ENCODE measurements at regions not wholly inside any gene's neighbourhood (a gene's known extent, or its start where the extent isn't known, plus 50 kb on each side); places are given as distances from the start of the nearest gene placed in this dataset.

- no peak for DNase-seq
These were observed 53.5 kb upstream of the TSHZ3 start for GRCh38 chr19:31402529-31403316.

GRCh38 chr19:31406106-31406505 is 56.9 kb upstream of the TSHZ3 start:
- DNase-seq, result no peak

GRCh38 chr19:31408460-31409124 is 59.4 kb upstream of the TSHZ3 start:
- DNase-seq, result no peak

GRCh38 chr19:31413353-31413752 is 64.1 kb upstream of the TSHZ3 start:
- no peak for DNase-seq

- no peak for DNase-seq
These were observed 66.1 kb upstream of the TSHZ3 start for GRCh38 chr19:31415322-31415721.

GRCh38 chr19:31416548-31416947 is 67.3 kb upstream of the TSHZ3 start:
- no peak for DNase-seq

GRCh38 chr19:31418055-31418454 is 68.8 kb upstream of the TSHZ3 start:
- no peak for DNase-seq

GRCh38 chr19:31418692-31419430 is 69.6 kb upstream of the TSHZ3 start:
- DNase-seq, result no peak

GRCh38 chr19:31419871-31420445 is 70.7 kb upstream of the TSHZ3 start:
- no peak for DNase-seq

GRCh38 chr19:31421082-31421481 is 71.8 kb upstream of the TSHZ3 start:
- no peak for DNase-seq

- no peak for DNase-seq
These were observed 72.6 kb upstream of the TSHZ3 start for GRCh38 chr19:31421856-31422255.

GRCh38 chr19:31423896-31424295 is 74.7 kb upstream of the TSHZ3 start:
- DNase-seq, result no peak

- DNase-seq, result no peak
These were observed 75.8 kb upstream of the TSHZ3 start for GRCh38 chr19:31424861-31425620.

- no peak for DNase-seq
These were observed 78.6 kb upstream of the TSHZ3 start for GRCh38 chr19:31427857-31428256.

GRCh38 chr19:31430381-31430780 is 81.1 kb upstream of the TSHZ3 start:
- DNase-seq, result no peak

GRCh38 chr19:31432201-31432810 is 83.1 kb upstream of the TSHZ3 start:
- no peak for DNase-seq

- no peak for DNase-seq
These were observed 87.0 kb upstream of the TSHZ3 start for GRCh38 chr19:31436121-31436776.

GRCh38 chr19:31438401-31439269 is 89.4 kb upstream of the TSHZ3 start:
- no peak for DNase-seq

- DNase-seq, result no peak
These were observed 90.0 kb upstream of the TSHZ3 start for GRCh38 chr19:31439270-31439573.

GRCh38 chr19:31444931-31445330 is 95.7 kb upstream of the TSHZ3 start:
- no peak for DNase-seq

GRCh38 chr19:31445406-31445805 is 96.2 kb upstream of the TSHZ3 start:
- no peak for DNase-seq
